Gastroesophageal sphincter (tissue), 3 donors: ENCODE measurements at regions not wholly inside any gene's neighbourhood (a gene's known extent, or its start where the extent isn't known, plus 50 kb on each side); places are given as distances from the start of the nearest gene placed in this dataset.

Experiments used
- EP300 ChIP-seq: sonication (generic); formaldehyde crosslinking; IDR thresholded peaks from one replicate; pipeline ENCODE4 v1.6.1; 2017; ENCODE audit warnings: antibody characterized with exemption, mild to moderate bottlenecking
- POLR2A ChIP-seq, 2 donors: fragments of 450-650 bp; IDR thresholded peaks; one replicate each; pipeline ENCODE4 v1.6.1; 2017; ENCODE audit warnings: antibody characterized with exemption in 2 of 2, mild to moderate bottlenecking in 2 of 2, moderate library complexity in 1 of 2
- POLR2AphosphoS5 ChIP-seq: sonication (generic); formaldehyde crosslinking; IDR thresholded peaks from one replicate; pipeline ENCODE4 v1.6.1; 2017; ENCODE audit warnings: antibody characterized with exemption
- TF ChIP-seq, protein P1 (sequence below), 4 experiments: fragments of 200-600 bp in 2 of 4; fragments of 450-650 bp in 2 of 4; sonication (generic) in 1 of 4; IDR thresholded peaks; one replicate each; pipeline ENCODE4 v1.5.1; 2017 to 2019; ENCODE audit warnings: antibody characterized with exemption in 4 of 4, mild to moderate bottlenecking in 2 of 4, moderate library complexity in 2 of 4

- TF ChIP-seq, protein P1, sequence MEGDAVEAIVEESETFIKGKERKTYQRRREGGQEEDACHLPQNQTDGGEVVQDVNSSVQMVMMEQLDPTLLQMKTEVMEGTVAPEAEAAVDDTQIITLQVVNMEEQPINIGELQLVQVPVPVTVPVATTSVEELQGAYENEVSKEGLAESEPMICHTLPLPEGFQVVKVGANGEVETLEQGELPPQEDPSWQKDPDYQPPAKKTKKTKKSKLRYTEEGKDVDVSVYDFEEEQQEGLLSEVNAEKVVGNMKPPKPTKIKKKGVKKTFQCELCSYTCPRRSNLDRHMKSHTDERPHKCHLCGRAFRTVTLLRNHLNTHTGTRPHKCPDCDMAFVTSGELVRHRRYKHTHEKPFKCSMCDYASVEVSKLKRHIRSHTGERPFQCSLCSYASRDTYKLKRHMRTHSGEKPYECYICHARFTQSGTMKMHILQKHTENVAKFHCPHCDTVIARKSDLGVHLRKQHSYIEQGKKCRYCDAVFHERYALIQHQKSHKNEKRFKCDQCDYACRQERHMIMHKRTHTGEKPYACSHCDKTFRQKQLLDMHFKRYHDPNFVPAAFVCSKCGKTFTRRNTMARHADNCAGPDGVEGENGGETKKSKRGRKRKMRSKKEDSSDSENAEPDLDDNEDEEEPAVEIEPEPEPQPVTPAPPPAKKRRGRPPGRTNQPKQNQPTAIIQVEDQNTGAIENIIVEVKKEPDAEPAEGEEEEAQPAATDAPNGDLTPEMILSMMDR (IDR thresholded peaks at IDR 0.05), result no peak
- TF ChIP-seq POLR2A (IDR thresholded peaks at IDR 0.05) (no peak), POLR2AphosphoS5 (no peak), EP300 (no peak)
Observed at GRCh38 chr6:147712841-147713240, 204.4 kb downstream of the SAMD5 start.
